ENCODE measurements at regions not wholly inside any gene's neighbourhood (a gene's known extent, or its start where the extent isn't known, plus 50 kb on each side); places are given as distances from the start of the nearest gene placed in this dataset.
"Not testable (repeated sequence)": the region's sequence is repeated elsewhere in the genome, so short reads cannot be mapped to it uniquely, and the experiment has no call there.

DNA sequence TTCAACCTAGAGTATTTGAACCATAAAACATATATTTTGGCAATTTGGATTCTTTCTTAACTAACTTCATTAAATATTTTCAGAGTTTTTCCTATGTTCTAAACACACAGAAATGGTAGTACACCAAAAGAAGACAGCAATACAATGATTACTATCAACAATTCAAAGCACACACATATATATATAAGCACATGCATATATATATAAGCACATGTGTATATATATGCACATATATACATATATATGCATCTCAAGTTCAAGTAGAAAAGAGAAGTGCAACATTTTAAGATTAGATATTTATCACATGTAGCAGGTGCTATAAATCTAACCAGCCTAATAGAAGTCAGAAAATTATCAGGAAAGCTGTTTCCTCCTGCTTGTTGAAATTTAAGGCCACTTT, 320.9 kb upstream of the FSIP2 start:
- Histone ChIP-seq H3K4me2 (no peak overlapping the region), H3K4me3 (no peak overlapping the region), H3K4me1 (no peaks in the 10 kb centered on the region), H3K9me3 (no peaks in the 10 kb centered on the region), H3K27ac (no peak overlapping the region)
- ChIA-PET POLR2A (no interaction called here), CTCF (no interaction called here)
- FAIRE-seq, result no peak
- no peak for DNase-seq (ENCODE audit: low read depth in 1 of 2, low spot score in 1 of 2)
- no peak for ATAC-seq
- TF ChIP-seq CHD2 (IDR thresholded peaks at IDR 0.05; ENCODE audit: low read length, partially characterized antibody), result no peak
- TF ChIP-seq EHF (CRISPR knock-in tag; IDR thresholded peaks at IDR 0.05), result no peak
- TF ChIP-seq, protein P1, sequence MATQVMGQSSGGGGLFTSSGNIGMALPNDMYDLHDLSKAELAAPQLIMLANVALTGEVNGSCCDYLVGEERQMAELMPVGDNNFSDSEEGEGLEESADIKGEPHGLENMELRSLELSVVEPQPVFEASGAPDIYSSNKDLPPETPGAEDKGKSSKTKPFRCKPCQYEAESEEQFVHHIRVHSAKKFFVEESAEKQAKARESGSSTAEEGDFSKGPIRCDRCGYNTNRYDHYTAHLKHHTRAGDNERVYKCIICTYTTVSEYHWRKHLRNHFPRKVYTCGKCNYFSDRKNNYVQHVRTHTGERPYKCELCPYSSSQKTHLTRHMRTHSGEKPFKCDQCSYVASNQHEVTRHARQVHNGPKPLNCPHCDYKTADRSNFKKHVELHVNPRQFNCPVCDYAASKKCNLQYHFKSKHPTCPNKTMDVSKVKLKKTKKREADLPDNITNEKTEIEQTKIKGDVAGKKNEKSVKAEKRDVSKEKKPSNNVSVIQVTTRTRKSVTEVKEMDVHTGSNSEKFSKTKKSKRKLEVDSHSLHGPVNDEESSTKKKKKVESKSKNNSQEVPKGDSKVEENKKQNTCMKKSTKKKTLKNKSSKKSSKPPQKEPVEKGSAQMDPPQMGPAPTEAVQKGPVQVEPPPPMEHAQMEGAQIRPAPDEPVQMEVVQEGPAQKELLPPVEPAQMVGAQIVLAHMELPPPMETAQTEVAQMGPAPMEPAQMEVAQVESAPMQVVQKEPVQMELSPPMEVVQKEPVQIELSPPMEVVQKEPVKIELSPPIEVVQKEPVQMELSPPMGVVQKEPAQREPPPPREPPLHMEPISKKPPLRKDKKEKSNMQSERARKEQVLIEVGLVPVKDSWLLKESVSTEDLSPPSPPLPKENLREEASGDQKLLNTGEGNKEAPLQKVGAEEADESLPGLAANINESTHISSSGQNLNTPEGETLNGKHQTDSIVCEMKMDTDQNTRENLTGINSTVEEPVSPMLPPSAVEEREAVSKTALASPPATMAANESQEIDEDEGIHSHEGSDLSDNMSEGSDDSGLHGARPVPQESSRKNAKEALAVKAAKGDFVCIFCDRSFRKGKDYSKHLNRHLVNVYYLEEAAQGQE (IDR thresholded peaks at IDR 0.05), result no peak
- TF ChIP-seq FOXS1 (CRISPR knock-in tag; IDR thresholded peaks at IDR 0.05), result no peak
- TF ChIP-seq CBX8 (IDR thresholded peaks at IDR 0.05), result no peak
- TF ChIP-seq ESRRA (IDR thresholded peaks at IDR 0.05; ENCODE audit: borderline replicate concordance, low read length), result no peak
- no peak for TF ChIP-seq POLR2A (IDR thresholded peaks at IDR 0.05; ENCODE audit: low read length)
- TF ChIP-seq MAZ (IDR thresholded peaks at IDR 0.05; ENCODE audit: borderline replicate concordance, low read depth, low read length), result no peak
- TF ChIP-seq ZFP36 (IDR thresholded peaks at IDR 0.05; ENCODE audit: borderline replicate concordance, partially characterized antibody), result no peak
- no peak for TF ChIP-seq POLR2AphosphoS2 (conservative IDR thresholded peaks at IDR 0.05; ENCODE audit: low read length)
- TF ChIP-seq CEBPB (IDR thresholded peaks at IDR 0.05), result no peak
- no peak for TF ChIP-seq EP300 (IDR thresholded peaks at IDR 0.05)
- TF ChIP-seq, protein P2, sequence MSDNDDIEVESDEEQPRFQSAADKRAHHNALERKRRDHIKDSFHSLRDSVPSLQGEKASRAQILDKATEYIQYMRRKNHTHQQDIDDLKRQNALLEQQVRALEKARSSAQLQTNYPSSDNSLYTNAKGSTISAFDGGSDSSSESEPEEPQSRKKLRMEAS (IDR thresholded peaks at IDR 0.05), result no peak
- TF ChIP-seq, protein P3, sequence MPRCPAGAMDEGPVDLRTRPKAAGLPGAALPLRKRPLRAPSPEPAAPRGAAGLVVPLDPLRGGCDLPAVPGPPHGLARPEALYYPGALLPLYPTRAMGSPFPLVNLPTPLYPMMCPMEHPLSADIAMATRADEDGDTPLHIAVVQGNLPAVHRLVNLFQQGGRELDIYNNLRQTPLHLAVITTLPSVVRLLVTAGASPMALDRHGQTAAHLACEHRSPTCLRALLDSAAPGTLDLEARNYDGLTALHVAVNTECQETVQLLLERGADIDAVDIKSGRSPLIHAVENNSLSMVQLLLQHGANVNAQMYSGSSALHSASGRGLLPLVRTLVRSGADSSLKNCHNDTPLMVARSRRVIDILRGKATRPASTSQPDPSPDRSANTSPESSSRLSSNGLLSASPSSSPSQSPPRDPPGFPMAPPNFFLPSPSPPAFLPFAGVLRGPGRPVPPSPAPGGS (IDR thresholded peaks at IDR 0.05), result no peak
- TF ChIP-seq, protein P4, sequence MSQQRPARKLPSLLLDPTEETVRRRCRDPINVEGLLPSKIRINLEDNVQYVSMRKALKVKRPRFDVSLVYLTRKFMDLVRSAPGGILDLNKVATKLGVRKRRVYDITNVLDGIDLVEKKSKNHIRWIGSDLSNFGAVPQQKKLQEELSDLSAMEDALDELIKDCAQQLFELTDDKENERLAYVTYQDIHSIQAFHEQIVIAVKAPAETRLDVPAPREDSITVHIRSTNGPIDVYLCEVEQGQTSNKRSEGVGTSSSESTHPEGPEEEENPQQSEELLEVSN (IDR thresholded peaks at IDR 0.05; ENCODE audit: borderline replicate concordance, low read depth), result no peak
- TF ChIP-seq EHMT2 (IDR thresholded peaks at IDR 0.05; ENCODE audit: low read depth), result no peak
- no peak for TF ChIP-seq HOXA7 (CRISPR knock-in tag; IDR thresholded peaks at IDR 0.05)
- no peak for TF ChIP-seq FOSL2 (IDR thresholded peaks at IDR 0.05)
- no peak for TF ChIP-seq FOSL2 (CRISPR knock-in tag; IDR thresholded peaks at IDR 0.05)
- TF ChIP-seq RNF2 (IDR thresholded peaks at IDR 0.05; ENCODE audit: borderline replicate concordance, low read depth), result no peak
- no peak for TF ChIP-seq KDM1A (IDR thresholded peaks at IDR 0.05; ENCODE audit: low read depth)

DNA sequence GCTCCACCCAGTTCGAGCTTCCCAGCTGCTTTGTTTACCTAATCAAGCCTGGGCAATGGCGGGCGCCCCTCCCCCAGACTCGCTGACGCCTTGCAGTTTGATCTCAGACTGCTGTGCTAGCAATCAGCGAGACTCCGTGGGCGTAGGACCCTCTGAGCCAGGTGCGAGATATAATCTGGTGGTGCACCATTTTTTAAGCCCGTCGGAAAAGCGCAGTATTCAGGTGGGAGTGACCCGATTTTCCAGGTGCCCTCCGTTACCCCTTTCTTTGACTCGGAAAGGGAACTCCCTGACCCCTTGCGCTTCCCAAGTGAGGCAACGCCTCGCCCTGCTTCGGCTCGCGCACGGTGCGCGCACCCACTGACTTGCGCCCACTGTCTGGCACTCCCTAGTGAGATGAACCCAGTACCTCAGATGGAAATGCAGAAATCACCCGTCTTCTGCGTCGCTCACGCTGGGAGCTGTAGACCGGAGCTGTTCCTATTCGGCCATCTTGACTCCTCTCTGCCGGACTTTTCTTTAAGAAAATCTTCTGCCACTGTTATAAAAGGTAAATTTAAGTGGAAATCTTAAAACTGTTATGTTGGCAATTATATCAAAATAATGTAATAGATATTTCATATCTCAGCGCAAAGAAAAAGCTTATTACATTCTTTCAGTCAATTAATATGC, 313.5 kb upstream of the FSIP2 start:
- whole genome bisulfite sequencing (ENCODE audit: missing lambda C conversion rate), result 77% methylated on average over 24 of the region's 33 CpGs
- FAIRE-seq; ATAC-seq; H3K4me3 ChIP-seq; H3K27ac ChIP-seq; POLR2A ChIA-PET; CTCF ChIA-PET; H3K4me2 ChIP-seq; H3K4me1 ChIP-seq; DNase-seq (ENCODE audit: low read depth in 1 of 2, low spot score in 1 of 2); H3K9me3 ChIP-seq: not testable (repeated sequence)

All from A549 (cell line).